HG02759 (cell line): ENCODE measurements at regions not wholly inside any gene's neighbourhood (a gene's known extent, or its start where the extent isn't known, plus 50 kb on each side); places are given as distances from the start of the nearest gene placed in this dataset.

Source experiments
- ATAC-seq: cut with Tn5 transposase; IDR thresholded peaks from one replicate; pipeline ENCODE4 v1.9.1; 2021; ENCODE audit warnings: mild to moderate bottlenecking, moderate library complexity; ENCODE audit not compliant: unreplicated experiment

DNA sequence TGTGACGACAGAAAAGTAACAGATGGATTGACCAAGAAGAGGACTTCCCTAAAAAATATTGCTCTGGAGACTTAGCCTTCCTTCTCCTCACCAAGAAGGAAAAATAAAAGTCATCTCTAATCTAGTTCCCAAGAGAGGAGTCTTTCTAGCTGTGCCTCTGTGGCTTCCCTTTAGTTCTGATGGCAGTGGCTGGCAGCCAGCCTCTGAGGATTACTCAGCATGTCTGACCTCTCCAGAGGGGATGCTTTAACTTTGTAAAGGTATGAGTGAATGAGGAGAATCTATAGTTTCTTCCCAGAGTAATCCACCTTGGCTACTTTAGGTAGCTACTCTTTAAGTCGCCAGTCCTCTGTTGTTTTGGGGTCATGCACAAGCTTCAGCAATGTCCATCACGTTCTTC lies 163.9 kb upstream of the KIT start:
- ATAC-seq = no peak

DNA sequence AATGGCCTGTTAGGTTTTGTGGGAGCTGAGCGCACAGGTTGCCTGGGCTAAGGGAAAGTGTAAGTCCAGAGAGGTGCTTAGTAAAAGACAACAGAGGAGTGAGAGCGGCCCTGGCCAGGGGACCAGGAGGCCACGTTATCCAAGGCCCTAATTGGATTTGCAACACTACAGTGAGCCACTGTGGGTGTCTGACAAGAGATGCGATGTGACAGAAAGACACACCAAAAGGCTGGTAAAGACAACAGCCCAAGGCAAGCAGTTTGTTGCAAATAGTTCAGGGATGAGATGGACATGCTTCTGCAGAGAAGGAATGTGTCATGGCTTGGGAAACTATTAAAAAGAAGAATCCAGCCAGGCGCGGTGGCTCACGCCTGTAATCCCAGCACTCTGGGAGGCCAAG lies 162.7 kb upstream of the KIT start:
- no peak for ATAC-seq

DNA sequence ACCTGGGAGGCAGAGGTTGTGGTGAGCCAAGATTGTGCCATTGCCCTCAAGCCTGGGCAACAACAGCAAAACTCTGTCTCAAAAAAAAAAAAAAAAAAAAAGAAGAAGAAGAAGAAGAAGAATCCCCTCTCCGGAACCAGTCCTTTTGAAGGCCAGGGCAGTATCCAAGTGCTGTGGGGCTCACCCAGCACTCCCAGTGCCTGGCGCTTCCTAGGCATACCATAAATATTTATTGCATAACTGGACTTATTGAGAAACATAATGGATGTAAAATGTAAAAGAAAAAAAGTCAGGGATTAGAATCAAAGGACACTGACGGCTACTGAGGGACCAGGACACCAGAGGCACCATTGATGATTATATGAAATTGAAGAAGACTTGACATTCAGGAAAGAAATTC lies 162.1 kb upstream of the KIT start:
- no peak for ATAC-seq

DNA sequence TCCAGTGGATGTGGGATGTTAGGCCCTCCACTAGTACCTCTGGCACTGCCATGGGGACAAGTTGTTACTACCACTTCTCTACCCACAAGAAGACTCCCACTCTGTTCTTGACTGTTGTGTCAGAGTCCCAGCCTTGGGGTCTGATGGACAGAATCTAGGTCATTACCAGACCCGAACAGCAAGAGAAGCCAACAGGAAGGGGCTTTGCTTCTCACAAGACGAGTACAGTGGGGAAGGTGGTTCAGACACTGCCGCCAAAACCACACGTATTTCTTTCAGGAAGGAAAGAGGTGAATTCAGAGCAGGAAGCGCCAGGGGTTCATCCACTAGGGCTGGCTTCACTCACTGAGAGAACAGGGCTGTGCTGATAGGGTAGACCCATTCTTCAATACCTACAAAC lies 161.3 kb upstream of the KIT start:
- no peak for ATAC-seq

DNA sequence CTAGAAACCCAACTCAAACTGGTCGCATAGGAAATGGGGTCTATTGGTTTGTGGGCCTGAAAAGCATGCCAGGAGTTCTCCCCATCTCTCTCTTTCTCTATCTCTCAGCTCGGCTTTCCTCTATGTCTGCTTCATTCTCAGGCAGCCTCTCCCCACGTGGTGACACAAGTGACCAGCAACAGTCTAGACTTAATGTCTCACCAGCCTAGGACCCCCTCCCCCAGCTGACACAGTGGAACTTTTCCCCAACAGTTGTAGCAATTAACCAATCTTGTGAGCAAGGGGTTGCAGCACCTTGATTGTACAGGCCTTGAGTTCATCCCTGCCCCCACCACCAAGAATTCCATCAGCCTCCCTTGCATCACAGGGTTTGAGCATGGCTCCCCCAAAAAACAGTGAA lies 159.8 kb upstream of the KIT start:
- no peak for ATAC-seq

DNA sequence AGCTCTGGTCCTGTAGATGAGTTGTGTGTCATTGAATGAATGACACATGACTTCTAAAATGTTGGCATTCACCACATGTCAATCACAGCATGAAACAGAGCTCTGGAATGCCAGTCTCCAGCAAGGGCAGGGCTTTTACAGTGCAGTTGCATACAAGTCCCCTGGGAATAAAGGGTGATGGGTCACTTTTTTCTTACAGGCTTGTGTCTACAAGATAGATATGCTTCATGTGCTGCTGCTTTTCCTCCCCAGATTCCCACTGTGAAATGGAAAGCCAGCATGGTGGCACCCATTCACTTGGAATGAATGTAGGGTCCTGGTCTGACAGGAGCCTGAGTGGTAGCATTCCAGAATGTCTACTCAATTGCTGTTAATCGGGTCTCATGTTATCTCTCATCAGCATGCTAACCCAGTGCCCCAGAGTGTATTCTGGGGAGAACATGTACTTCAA lies 159.1 kb upstream of the KIT start:
- no peak for ATAC-seq

DNA sequence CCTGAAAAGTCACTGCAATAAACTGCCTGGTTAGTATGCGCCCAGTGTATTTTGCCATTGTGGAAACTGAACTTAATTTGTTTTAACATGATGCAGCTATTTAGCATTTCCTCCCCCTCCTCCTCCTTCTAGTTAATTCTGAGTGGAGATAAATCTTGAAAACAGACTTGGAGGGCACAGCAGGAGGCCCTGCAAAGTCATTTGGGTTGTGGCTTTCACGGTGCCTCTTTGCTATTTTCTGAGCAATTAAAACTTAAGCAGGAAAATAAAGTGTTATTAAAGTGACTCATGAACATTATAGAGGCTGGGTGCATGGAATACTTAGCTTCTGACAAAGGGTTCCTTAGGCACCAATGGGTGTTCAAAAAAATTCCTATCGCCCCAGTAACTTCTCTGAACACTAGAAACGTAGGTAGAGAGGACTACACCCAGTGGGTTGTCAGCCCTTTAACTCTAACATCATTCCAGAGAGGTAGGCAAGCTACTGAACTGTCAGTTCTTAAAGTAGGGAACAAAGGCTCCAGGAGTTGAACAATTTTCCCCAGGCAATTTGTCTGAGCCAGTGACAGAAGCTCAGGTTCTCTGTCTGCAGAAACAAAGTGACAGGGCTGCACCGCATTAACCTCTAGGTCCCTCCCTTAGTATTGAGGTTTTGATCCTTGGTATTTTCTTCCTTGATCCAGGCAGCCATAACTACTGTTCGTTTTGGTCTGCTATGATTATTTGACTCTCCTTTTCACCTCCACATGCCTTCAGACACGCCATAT lies 158.3 kb upstream of the KIT start:
- ATAC-seq = no peak

DNA sequence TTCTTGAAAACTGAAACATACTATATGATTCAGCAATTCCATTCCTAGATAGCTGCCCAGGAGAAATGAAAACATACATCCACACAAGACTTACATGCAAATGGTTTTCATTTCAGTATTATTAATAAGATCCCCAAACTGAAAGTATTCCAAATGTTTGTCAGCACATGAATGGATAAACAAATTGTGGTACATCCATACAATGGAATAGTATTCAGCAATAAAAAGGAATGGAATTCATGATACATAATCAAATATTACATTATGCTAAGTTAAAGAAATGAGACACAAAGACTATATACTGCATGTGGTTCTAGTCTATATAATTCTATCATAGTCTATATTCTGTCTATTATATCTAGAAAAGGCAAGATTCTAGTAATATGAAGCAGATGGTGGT lies 152.4 kb upstream of the KIT start:
- no peak for ATAC-seq

DNA sequence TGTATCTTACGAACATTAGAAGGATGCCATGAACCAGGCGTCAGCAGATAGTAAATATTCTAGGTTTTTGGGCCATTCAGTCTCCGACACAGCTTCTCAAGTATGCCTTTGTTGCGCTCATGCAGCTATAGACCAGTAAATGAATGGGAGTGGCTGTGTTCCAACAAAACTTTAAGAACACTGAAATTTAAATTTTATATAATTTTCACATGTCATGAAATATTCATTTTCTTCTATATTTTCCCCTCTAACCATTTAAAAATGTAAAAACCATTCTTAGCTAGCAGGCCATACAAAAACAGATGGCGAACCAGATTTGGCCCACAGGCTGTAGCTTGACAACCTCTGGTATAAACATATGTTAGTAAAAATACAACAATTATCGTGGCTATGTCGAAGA lies 151.8 kb upstream of the KIT start:
- ATAC-seq = no peak

DNA sequence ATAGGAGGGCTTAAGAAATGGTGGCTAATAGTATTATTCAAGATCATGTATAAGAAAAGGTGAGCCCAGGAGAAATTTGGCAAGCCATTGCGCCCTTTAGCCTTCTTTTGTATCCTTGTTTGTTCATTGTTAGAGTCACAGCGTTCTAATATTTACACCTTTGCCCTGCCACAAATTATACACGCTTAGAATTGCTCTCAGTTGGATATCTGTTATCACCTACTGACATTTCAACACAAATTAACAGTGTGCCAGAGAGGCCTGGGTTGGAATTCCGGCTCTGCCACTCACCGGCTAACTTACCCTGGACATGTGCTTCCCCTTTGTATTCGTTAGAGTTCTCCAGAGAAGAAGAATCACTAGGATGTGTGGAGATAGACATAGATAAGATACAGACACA lies 148.7 kb upstream of the KIT start:
- ATAC-seq = no peak

DNA sequence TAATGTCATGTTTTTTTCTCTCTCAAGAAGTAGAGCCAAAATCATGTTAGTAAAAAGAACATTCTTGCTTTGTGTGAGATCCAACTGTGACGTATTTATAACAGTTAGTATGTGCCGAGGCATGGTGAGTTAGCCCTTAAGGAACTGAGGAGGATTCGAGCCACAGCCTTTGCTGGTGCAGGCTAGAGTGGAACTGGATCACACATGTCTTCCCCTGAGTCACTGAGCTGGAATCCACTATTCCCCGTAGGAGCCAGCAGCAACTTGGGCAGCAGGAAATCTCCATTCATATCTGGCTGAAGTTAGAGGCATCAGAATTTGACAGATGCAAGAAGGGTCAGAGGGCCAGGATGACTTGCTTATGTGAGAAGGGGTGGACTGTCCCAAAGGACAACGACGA lies 144.6 kb upstream of the KIT start:
- ATAC-seq = no peak

DNA sequence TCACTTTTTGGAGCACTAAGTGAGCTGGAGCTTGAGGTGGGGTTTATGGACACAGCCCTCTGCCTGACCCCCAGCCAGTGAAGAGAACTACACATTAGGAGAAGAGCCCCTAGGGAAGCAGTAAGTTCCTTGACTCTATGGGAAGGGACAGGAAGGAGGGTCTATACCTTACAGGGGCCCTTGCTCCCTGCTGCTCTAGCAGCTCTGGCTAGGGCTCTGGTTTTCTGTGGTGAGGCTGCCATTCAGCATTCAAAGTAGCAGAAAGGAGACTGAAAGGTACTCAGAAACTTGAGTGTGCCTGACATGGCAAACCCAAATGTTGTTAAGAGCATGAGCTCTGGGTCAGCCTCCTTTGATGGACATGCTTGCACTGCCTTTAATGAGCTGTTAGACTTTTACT lies 144.0 kb upstream of the KIT start:
- ATAC-seq = no peak

DNA sequence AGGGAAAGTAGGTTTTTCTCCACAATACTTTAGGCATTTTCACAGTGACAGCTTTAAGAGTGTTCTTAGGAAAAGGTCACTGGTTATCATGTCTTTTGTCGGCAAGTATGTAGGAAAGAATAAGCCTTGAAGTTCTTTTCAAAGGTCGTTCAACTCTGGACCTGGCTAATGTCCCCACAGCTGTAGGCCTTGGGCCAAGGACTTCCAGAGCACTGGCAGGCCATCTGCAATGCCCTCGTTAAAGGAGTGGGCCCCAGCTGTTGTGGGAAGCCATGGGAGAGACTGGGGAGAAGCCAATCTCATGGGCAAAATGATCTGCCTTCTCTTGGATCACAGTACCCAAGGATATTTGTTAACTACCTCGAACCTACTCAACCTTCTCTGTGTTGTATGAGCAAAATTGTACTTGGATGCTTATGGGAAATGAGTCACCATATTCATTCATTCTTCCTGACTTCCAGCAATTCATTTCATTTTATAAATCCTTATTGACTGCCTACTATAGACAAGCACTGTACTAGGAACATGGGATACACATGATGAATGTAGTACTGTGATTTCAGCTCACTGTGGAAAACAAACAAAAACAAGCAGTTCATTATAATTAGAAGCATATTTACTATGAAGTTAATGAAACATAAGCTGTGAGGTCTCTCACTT lies 141.1 kb upstream of the KIT start:
- no peak for ATAC-seq

DNA sequence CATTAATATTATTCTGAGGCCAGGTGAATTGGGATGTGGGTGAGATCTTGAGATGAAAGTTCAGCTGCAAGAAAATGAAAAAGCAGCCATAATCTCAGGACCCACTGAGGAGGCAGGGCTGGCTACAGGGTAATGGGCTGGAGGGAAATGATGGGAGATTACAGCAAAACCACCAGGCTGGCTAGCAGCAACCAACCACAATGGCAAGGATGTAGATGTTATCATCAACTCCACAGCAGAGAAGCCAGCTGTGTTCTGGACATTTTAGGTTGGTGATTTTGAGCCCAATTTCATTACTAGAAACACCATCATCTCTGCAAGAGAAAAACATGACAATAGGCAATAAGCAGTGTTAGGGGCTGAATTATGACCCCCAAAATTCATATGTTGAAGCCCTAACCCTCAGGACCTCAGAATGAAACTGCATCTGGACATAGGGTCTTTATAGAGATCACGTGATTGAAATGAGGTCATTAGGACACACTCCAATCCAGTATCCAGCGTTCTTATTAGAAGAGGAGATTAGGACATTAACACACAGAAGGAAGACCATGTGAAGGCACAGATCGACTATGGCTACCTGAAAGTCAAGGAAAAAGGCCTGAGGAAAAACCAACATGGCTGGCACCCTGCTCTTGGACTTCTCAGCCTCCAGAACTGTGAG lies 139.8 kb upstream of the KIT start:
- ATAC-seq = no peak

DNA sequence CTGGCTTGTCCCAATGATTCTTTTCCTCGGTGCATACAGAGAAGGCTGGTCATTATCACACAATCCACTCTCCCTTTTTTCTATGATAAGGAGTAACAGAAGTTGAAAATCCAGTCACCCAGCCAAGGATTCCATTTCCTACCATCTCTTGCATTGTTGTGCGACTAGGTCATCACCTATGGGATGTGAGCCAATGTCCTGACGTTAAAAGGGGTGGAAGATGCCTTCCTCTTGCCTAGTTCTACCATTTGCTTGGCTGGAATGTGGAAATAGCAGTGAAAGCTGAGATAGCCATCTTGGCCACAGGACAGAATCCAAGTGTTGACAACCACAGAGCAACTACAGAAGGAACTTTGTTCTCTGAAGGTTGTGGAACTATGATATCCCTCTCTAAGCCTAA lies 132.2 kb upstream of the KIT start:
- no peak for ATAC-seq

DNA sequence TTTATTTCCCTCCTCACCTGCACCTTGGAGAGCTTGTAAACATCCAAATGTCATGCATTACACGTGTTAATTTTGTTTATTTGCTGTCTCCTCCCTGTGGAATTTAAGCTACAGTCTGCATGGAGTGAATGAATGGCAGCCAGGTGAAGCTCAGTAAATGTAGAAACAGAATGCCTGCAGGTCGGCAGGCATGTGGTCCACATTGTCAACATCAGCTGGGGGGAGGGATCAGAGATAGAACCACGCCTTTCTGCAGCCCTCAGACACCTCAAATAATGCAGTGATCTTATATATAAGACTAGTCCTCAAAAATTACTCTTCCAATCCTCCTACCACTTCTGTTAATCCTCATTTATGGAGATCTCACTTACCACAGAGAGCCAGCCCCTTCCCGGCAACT lies 131.2 kb upstream of the KIT start:
- no peak for ATAC-seq

DNA sequence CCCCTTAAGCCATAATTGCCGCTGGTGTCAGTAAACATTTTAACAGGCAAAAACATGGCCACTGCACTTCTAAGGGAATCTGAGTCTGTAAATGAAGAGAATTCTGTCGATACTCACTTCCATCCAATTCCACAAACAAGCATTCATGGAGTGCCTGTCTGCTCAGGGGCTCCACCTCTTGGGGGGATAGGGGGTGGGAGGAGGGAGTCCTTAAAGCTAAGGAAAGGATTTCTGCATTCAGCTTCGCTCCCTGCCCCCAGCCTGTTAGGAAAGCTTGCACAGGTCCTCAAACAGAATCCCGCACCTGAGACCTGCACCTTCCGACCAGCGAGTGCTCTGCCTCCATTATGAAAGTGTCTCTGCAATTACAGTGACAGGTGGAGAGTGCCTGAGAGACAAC lies 130.2 kb upstream of the KIT start:
- ATAC-seq = no peak

DNA sequence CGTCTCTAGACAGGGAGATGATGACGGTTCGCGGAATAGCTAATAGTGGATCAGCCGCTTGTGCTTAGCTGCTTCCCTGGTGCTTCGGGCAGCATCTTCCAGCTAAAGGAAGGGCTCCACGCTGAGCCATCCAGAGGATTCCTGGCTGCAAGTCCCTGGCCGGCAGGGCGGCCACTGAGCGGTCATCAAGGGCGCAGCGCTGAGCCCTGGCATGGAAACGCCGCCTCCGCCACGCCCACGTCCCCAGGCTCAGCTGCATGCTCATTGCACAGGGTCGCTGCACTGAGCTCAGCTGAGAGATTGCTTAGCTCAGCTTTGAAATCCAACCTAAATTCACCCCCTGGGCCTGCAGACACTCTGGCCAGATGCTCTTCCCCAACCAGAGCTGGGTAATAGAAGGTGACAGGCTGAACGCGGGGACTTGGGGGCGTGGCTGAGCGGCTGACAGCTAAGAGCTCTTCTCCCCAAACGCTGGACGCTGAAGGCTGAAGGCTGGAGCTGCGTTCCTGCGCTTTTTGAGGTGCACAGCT lies 118.2 kb upstream of the KIT start:
- peak; percentile 83 for ATAC-seq

DNA sequence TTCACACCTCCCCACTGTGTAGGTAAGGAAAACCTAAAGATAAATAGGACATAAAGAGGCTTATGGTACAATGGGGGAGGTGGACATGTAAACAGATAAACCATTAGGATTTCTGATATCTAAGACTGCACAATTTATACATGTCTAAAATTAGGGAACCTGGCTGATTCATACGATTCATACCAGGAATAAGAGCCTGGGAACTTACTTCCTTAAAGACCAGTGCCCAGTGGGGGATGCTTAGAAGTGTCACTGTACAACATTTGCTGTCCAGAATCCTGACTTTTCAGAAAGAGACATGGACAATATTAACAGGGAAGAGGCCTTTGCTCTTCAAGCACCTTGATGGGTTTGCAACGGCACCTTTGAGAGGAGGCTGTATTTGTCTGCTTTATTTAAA lies 116.8 kb upstream of the KIT start:
- ATAC-seq = no peak

DNA sequence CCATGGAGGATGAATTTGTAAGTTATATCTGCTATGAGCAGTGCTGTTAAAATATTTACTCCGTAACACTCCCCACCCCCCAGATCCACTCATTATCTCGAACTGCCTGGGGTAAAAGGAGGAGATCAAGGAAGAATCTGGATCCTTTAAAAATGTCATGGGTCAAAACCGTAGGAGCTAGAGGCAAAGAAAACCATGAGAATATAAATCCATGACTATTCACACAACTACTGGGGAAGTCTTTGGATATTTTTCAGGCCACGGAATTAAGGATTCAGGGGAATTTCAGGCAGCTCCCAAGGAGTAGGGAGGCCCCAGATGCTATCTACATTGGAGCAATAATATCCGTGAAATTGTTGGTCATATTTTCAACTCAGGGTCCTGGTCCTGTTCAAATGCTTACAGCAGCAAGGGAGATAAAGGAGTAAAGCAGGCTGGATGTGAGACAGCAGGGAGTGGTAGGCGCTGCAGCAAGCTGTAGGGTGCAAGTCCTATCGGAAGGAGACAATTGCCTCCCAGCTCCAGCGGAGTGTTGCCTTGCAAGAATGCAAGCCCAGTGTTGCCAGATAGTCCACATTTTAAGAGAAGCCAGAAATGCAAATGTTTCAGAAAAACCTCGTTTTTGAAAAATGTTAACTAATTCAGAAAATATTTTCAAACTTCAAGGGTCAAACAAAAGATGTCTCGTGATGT lies 116.2 kb upstream of the KIT start:
- ATAC-seq = no peak

DNA sequence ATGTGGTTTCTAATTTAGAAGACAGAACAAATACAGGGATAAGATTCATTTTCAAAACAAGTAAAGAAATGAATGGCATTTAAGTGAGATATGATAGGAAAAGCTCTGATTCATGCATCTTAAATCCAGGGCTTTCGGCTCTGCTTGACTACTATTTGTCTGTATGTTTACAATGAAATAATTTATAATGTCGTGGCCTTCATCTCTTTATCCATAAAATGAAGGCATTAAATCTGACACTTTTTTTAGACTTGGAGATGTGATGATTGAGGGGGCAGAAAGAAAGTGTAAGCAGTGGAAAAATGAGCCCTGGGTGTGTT lies 115.7 kb upstream of the KIT start:
- ATAC-seq = no peak
